OCI-LY1 (cell line): ENCODE measurements at regions not wholly inside any gene's neighbourhood (a gene's known extent, or its start where the extent isn't known, plus 50 kb on each side); places are given as distances from the start of the nearest gene placed in this dataset.
"Not testable (repeated sequence)": the region's sequence is repeated elsewhere in the genome, so short reads cannot be mapped to it uniquely, and the experiment has no call there.

Experiments
- H2AFZ ChIP-seq: fragments of 200-600 bp; sonication (generic), shearing (Covaris generic); 2 replicates; pipeline ENCODE4 v1.6.0; 2014; ENCODE audit warnings: antibody characterized with exemption, mild to moderate bottlenecking, low read length
- H3F3A ChIP-seq: fragments of 200-600 bp; sonication (generic), shearing (Covaris generic); 2 replicates; pipeline ENCODE4 v1.6.0; 2014; ENCODE audit warnings: mild to moderate bottlenecking, antibody characterized with exemption, low read length, moderate library complexity; ENCODE audit not compliant: insufficient read depth
- H3K27ac ChIP-seq: fragments of 200-600 bp; sonication (generic); 2 replicates; pipeline ENCODE4 v1.5.1; 2014; ENCODE audit warnings: low read length, mixed run types, mild to moderate bottlenecking, low read depth; ENCODE audit not compliant: poor library complexity, severe bottlenecking
- H3K27me3 ChIP-seq: fragments of 200-600 bp; sonication (generic); 2 replicates; pipeline ENCODE4 v1.6.0; 2014; ENCODE audit warnings: antibody characterized with exemption, mild to moderate bottlenecking, low read length, moderate library complexity; ENCODE audit not compliant: insufficient read depth
- H3K36me3 ChIP-seq: fragments of 200-600 bp; sonication (generic); 2 replicates; pipeline ENCODE4 v1.6.1; 2014; ENCODE audit warnings: mild to moderate bottlenecking, antibody characterized with exemption, low read length, moderate library complexity, mixed read lengths; ENCODE audit not compliant: insufficient read depth
- H3K4me1 ChIP-seq: fragments of 200-600 bp; sonication (generic); 2 replicates; pipeline ENCODE4 v1.5.1; 2014; ENCODE audit warnings: mild to moderate bottlenecking, low read length, moderate library complexity; ENCODE audit not compliant: insufficient read depth, severe bottlenecking
- H3K4me2 ChIP-seq: fragments of 200-600 bp; sonication (generic), shearing (Covaris generic); 2 replicates; pipeline ENCODE4 v1.6.1; 2014; ENCODE audit warnings: low read length
- H3K4me3 ChIP-seq: fragments of 200-600 bp; sonication (generic); 2 replicates; pipeline ENCODE4 v1.5.1; 2014; ENCODE audit warnings: low read length, low read depth, mild to moderate bottlenecking, mixed read lengths; ENCODE audit not compliant: poor library complexity, severe bottlenecking
- H3K79me2 ChIP-seq: fragments of 200-600 bp; shearing (Covaris generic); 2 replicates; pipeline ENCODE4 v1.6.1; 2016; ENCODE audit warnings: mixed run types, low read length, mixed read lengths; ENCODE audit not compliant: insufficient read depth
- H3K9ac ChIP-seq: fragments of 200-600 bp; sonication (generic), shearing (Covaris generic); 2 replicates; pipeline ENCODE4 v1.6.1; 2014; ENCODE audit warnings: mild to moderate bottlenecking, low read length, mixed read lengths
- H3K9me2 ChIP-seq: fragments of 200-600 bp; sonication (generic), shearing (Covaris generic); 2 replicates; pipeline ENCODE4 v1.6.1; 2014; ENCODE audit warnings: low read depth, mild to moderate bottlenecking, low read length, mixed read lengths
- H3K9me3 ChIP-seq: fragments of 200-600 bp; shearing (Covaris generic); 2 replicates; pipeline ENCODE4 v1.6.1; 2014; ENCODE audit warnings: low read length, mixed read lengths
- H4K20me1 ChIP-seq: fragments of 200-600 bp; sonication (generic), shearing (Covaris generic); 2 replicates; pipeline ENCODE4 v1.6.0; 2016; ENCODE audit warnings: mild to moderate bottlenecking, low read length; ENCODE audit not compliant: insufficient read depth
- EZH2 ChIP-seq: fragments of 200-600 bp; sonication (generic), shearing (Covaris generic); IDR thresholded peaks from 2 replicates; pipeline ENCODE4 v1.8.0; 2017; ENCODE audit warnings: borderline replicate concordance, mixed run types, mild to moderate bottlenecking, antibody characterized with exemption, low read length, moderate library complexity, mixed read lengths
- TF ChIP-seq, protein P1 (sequence below): fragments of 200-600 bp; sonication (generic), shearing (Covaris generic); IDR thresholded peaks from 2 replicates; pipeline ENCODE4 v1.5.1; 2017; ENCODE audit warnings: mild to moderate bottlenecking, antibody characterized with exemption, low read length, moderate library complexity, mixed read lengths

- Histone ChIP-seq H3K4me1 (no peaks in the 10 kb centered on the region), H3K9ac (no peak overlapping the region), H3K4me2 (no peak overlapping the region), H3K27ac (no peak overlapping the region), H3K9me2 (no peaks in the 10 kb centered on the region), H3K79me2 (no peaks in the 10 kb centered on the region), H3K36me3 (no peaks in the 10 kb centered on the region), H3K9me3 (no peaks in the 10 kb centered on the region), H3K4me3 (no peak overlapping the region), H3F3A (no peaks in the 10 kb centered on the region), H4K20me1 (no peaks in the 10 kb centered on the region), H2AFZ (no peak overlapping the region), H3K27me3 (no peaks in the 10 kb centered on the region)
- no peak for TF ChIP-seq EZH2
Observed at GRCh38 chr2:105487142-105488069, 88.6 kb upstream of the FHL2 start.

DNA sequence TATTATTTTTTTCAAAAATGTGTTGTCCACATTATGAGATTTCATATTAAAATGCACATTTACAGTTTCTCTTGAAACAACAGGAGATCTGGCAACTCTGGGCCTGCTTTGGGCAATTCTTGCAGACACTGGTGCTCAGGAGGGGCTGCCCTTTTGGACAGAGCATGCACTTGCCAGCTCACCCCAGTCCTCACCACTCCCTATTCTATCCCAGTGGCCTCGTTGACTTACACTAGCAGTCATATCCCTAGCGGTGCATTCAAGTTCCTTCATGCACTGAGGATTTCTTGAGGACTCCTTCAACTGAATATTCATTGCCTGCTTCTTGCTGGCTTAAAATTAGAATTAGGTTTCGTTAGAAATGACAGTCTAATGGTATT lies 87.9 kb upstream of the FHL2 start:
- H2AFZ ChIP-seq: no peak overlapping the region
- no peaks in the 10 kb centered on the region for H3K27me3 ChIP-seq
- H3K36me3 ChIP-seq: no peaks in the 10 kb centered on the region
- no peaks in the 10 kb centered on the region for H3K4me1 ChIP-seq
- no peak overlapping the region for H3K4me3 ChIP-seq
- H3K9ac ChIP-seq: no peak overlapping the region
- no peaks in the 10 kb centered on the region for H3F3A ChIP-seq
- no peak overlapping the region for H3K4me2 ChIP-seq
- no peaks in the 10 kb centered on the region for H3K9me2 ChIP-seq
- H3K27ac ChIP-seq: no peak overlapping the region
- TF ChIP-seq EZH2: no peak
- TF ChIP-seq, protein P1, sequence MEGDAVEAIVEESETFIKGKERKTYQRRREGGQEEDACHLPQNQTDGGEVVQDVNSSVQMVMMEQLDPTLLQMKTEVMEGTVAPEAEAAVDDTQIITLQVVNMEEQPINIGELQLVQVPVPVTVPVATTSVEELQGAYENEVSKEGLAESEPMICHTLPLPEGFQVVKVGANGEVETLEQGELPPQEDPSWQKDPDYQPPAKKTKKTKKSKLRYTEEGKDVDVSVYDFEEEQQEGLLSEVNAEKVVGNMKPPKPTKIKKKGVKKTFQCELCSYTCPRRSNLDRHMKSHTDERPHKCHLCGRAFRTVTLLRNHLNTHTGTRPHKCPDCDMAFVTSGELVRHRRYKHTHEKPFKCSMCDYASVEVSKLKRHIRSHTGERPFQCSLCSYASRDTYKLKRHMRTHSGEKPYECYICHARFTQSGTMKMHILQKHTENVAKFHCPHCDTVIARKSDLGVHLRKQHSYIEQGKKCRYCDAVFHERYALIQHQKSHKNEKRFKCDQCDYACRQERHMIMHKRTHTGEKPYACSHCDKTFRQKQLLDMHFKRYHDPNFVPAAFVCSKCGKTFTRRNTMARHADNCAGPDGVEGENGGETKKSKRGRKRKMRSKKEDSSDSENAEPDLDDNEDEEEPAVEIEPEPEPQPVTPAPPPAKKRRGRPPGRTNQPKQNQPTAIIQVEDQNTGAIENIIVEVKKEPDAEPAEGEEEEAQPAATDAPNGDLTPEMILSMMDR: no peak
- H3K9me3 ChIP-seq: no peaks in the 10 kb centered on the region
- no peaks in the 10 kb centered on the region for H3K79me2 ChIP-seq
- H4K20me1 ChIP-seq: no peaks in the 10 kb centered on the region

GRCh38 chr2:105478670-105479069 lies 79.8 kb upstream of the FHL2 start:
- no peaks in the 10 kb centered on the region for H4K20me1 ChIP-seq
- no peaks in the 10 kb centered on the region for H3K27me3 ChIP-seq
- TF ChIP-seq, protein P1: no peak
- TF ChIP-seq EZH2: no peak
- H3K79me2 ChIP-seq: no peaks in the 10 kb centered on the region
- no peaks in the 10 kb centered on the region for H3F3A ChIP-seq
- no peak overlapping the region for H3K4me3 ChIP-seq
- no peak overlapping the region for H3K9ac ChIP-seq
- no peaks in the 10 kb centered on the region for H3K36me3 ChIP-seq
- H2AFZ ChIP-seq: no peak overlapping the region
- H3K9me2 ChIP-seq: no peaks in the 10 kb centered on the region
- no peak overlapping the region for H3K4me2 ChIP-seq
- H3K27ac ChIP-seq: no peak overlapping the region
- H3K9me3 ChIP-seq: no peaks in the 10 kb centered on the region
- no peaks in the 10 kb centered on the region for H3K4me1 ChIP-seq

GRCh38 chr2:105477050-105477620 lies 78.3 kb upstream of the FHL2 start:
- H3K9me3 ChIP-seq, H3K36me3 ChIP-seq, H3K4me1 ChIP-seq, H3K27me3 ChIP-seq, H3K4me3 ChIP-seq, H3F3A ChIP-seq, H3K27ac ChIP-seq, H3K79me2 ChIP-seq, H2AFZ ChIP-seq, H3K9ac ChIP-seq, H3K4me2 ChIP-seq, H3K9me2 ChIP-seq, H4K20me1 ChIP-seq: not testable (repeated sequence)
